Upper lobe of left lung (tissue), 4 donors: ENCODE measurements at regions not wholly inside any gene's neighbourhood (a gene's known extent, or its start where the extent isn't known, plus 50 kb on each side); places are given as distances from the start of the nearest gene placed in this dataset.

ENCODE experiments used
- CTCF ChIP-seq, 6 experiments: fragments of 450-650 bp in 4 of 6; fragments of 200-600 bp in 2 of 6; sonication (generic) in 2 of 6; IDR thresholded peaks; one replicate each; pipeline ENCODE4 v1.5.1; 2016 to 2019; ENCODE audit warnings: antibody characterized with exemption in 6 of 6
- EP300 ChIP-seq, 4 donors: sonication (generic); formaldehyde crosslinking; IDR thresholded peaks; one replicate each; pipeline ENCODE4 v1.5.1; 2017; ENCODE audit warnings: antibody characterized with exemption in 4 of 4, control low read depth in 2 of 4
- POLR2A ChIP-seq, 4 donors: fragments of 450-650 bp; IDR thresholded peaks; one replicate each; pipeline ENCODE4 v1.5.1; 2016 to 2017; ENCODE audit warnings: antibody characterized with exemption in 4 of 4, mild to moderate bottlenecking in 2 of 4
- POLR2AphosphoS5 ChIP-seq, 2 donors: sonication (generic); formaldehyde crosslinking; IDR thresholded peaks; one replicate each; pipeline ENCODE4 v1.5.1; 2017; ENCODE audit warnings: antibody characterized with exemption in 2 of 2

GRCh38 chr3:34073961-34074360 is 275.5 kb downstream of the PDCD6IP start:
- TF ChIP-seq POLR2A (IDR thresholded peaks at IDR 0.05) (no peak), CTCF (IDR thresholded peaks at IDR 0.05) (no peak), EP300 (IDR thresholded peaks at IDR 0.05) (no peak), POLR2AphosphoS5 (IDR thresholded peaks at IDR 0.05) (no peak)
